ENCODE measurements at regions not wholly inside any gene's neighbourhood (a gene's known extent, or its start where the extent isn't known, plus 50 kb on each side); places are given as distances from the start of the nearest gene placed in this dataset.

DNA sequence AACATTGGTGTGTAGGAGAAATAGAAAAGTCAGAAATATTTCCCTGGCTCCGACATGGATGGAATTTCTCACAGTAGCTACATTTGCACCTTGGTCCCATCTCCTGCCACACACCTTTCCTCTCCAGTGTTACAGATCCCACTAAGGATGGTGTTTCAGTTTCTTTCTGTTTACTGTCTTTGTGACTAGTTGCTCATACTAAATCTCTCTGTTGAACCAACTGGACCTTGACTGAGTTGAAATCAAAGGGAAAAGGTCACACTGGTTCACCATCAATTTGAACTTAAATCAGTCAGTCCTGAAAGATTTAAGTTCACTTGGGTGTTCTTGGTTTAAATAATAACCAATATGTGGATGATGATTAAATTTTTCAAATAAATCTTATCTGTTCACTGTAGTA lies 754.2 kb downstream of the OTOL1 start:
- Histone ChIP-seq H3K36me3 (ENCODE audit: control insufficient read depth, insufficient read depth, low read length) (no peaks in the 10 kb centered on the region), H3K27me3 (ENCODE audit: control insufficient read depth, insufficient read depth, low read length) (no peaks in the 10 kb centered on the region), H3K4me3 (ENCODE audit: low read depth, low read length) (no peak overlapping the region)
- CTCF ChIA-PET = no interaction called here
- POLR2A ChIA-PET = no interaction called here
- DNase-seq (ENCODE audit: low read depth) = no peak
- TF ChIP-seq CTCF (IDR thresholded peaks at IDR 0.05; ENCODE audit: insufficient read depth, low read depth, low read length) = no peak

GRCh38 chr3:162262129-162262528 lies 765.5 kb downstream of the OTOL1 start:
- Histone ChIP-seq H3K4me3 (ENCODE audit: low read depth, low read length) (no peak overlapping the region), H3K36me3 (ENCODE audit: control insufficient read depth, insufficient read depth, low read length) (no peaks in the 10 kb centered on the region), H3K27me3 (ENCODE audit: control insufficient read depth, insufficient read depth, low read length) (no peaks in the 10 kb centered on the region)
- POLR2A ChIA-PET = interaction anchor here (0.6 kb wide), 1 partner anchor 307 kb away, joined by 3 read pairs; no protein-coding TSS in a partner anchor
- no peak for TF ChIP-seq CTCF (IDR thresholded peaks at IDR 0.05; ENCODE audit: insufficient read depth, low read depth, low read length)
- CTCF ChIA-PET = no interaction called here
- no peak for DNase-seq (ENCODE audit: low read depth)

GRCh38 chr3:162263596-162263995 lies 767.0 kb downstream of the OTOL1 start:
- TF ChIP-seq CTCF (IDR thresholded peaks at IDR 0.05; ENCODE audit: insufficient read depth, low read depth, low read length) = no peak
- CTCF ChIA-PET = no interaction called here
- no peak for DNase-seq (ENCODE audit: low read depth)
- H3K27me3 ChIP-seq (ENCODE audit: control insufficient read depth, insufficient read depth, low read length) = no peaks in the 10 kb centered on the region
- no peaks in the 10 kb centered on the region for H3K36me3 ChIP-seq (ENCODE audit: control insufficient read depth, insufficient read depth, low read length)
- no peak overlapping the region for H3K4me3 ChIP-seq (ENCODE audit: low read depth, low read length)
- POLR2A ChIA-PET = no interaction called here

DNA sequence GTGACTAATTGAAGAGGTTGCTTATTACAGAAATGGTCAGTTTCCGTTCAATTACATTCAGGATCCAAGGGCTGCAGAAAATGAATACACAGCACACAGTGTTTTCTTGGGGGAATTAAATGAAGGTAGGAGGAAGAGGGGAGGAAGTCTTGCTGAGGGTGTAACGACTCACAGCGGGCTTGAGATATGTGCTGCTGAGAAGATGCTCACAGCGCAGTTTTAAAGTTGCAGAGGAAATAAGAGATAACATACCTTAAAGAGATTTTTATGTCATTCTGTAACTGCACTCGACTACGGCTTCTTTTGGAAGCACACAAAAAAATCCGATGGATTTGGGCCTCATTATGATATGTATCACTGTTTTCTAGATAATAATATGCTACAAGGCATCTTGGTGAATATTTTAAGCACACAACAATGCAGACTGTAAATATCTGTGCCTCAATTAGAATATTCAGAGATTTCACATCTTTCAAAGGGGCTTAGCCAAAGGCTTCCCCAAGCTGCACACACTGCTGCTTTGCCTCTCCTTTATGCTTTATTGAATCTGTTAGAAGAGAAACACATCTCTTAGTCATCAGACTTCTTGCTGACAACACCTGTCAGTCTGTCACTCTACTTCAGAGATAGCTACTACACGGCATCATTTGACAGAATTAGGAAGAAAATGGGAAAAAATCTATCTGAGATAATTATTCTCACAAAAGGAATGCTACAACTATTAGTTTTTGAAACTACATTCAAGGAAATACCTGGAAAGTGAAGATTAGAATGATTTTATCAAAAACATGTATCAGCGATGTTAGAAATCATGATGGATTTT lies 773.2 kb downstream of the OTOL1 start:
- no peak for DNase-seq (ENCODE audit: low read depth)
- ChIA-PET POLR2A (interaction anchor here (0.5 kb wide), 1 partner anchor 12 kb away, joined by 3 read pairs; no protein-coding TSS in a partner anchor), CTCF (no interaction called here)
- no peak overlapping the region for H3K4me3 ChIP-seq (ENCODE audit: low read depth, low read length)
- TF ChIP-seq CTCF (IDR thresholded peaks at IDR 0.05; ENCODE audit: insufficient read depth, low read depth, low read length) = no peak
- no peaks in the 10 kb centered on the region for H3K36me3 ChIP-seq (ENCODE audit: control insufficient read depth, insufficient read depth, low read length)
- no peaks in the 10 kb centered on the region for H3K27me3 ChIP-seq (ENCODE audit: control insufficient read depth, insufficient read depth, low read length)

DNA sequence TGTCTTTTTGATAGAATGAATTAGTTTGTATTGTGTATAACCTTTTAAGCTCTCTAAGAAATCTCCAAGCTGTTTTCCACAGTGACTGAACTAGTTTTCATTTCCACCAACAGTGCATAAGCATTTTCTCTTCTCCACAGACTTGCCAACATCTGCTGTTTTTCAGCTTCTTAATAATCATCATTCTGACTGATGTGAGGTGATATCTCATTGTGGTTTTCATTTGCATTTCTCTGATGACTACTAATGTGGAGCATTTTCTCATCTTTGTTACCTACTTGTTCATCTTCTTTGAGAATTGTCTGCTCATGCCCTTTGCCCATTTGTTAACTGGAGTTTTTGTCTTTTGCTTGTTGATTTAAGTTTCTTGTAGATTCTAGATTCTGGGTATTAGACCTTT lies 777.5 kb downstream of the OTOL1 start:
- no peak for DNase-seq (ENCODE audit: low read depth)
- no peak for TF ChIP-seq CTCF (IDR thresholded peaks at IDR 0.05; ENCODE audit: insufficient read depth, low read depth, low read length)
- Histone ChIP-seq H3K4me3 (ENCODE audit: low read depth, low read length) (no peak overlapping the region), H3K27me3 (ENCODE audit: control insufficient read depth, insufficient read depth, low read length) (no peaks in the 10 kb centered on the region), H3K36me3 (ENCODE audit: control insufficient read depth, insufficient read depth, low read length) (no peaks in the 10 kb centered on the region)
- ChIA-PET POLR2A (no interaction called here), CTCF (interaction anchor here (0.6 kb wide), 1 partner anchor 420 kb away, joined by 3 read pairs; no protein-coding TSS in a partner anchor)
